GM12878 (cell line): ENCODE measurements at regions not wholly inside any gene's neighbourhood (a gene's known extent, or its start where the extent isn't known, plus 50 kb on each side); places are given as distances from the start of the nearest gene placed in this dataset.
A peak's percentile ranks its signal among the peaks of the same experiment; 100 is the strongest.

Source experiments
- ATAC-seq: fragments of 200-7000 bp; cut with Tn5 transposase; 3 replicates; pipeline ENCODE4 v1.9.1; 2020; ENCODE audit warnings: mild to moderate bottlenecking, moderate library complexity
- BruUV-seq: library from RNA; stranded (reverse); fragments of 400-500 nt; replicated peaks from 2 replicates; lab custom pipeline; 2021; lab: Mats Ljungman, UMichigan
- CTCF ChIA-PET: fragments of 300-600 bp; sonication (Branson Sonifier 250); formaldehyde crosslinking; extraction: SDS; loops from one replicate; lab custom pipeline; 2021; ENCODE audit warnings: inconsistent platforms; lab: Yijun Ruan, JAX
- POLR2A ChIA-PET: fragments of 350-600 bp; formaldehyde crosslinking; extraction: SDS; loops from one replicate; lab custom pipeline; 2021; ENCODE audit warnings: inconsistent platforms; lab: Charles Lee
- RAD21 ChIA-PET: fragments of 300-600 bp; sonication (Branson Sonifier 250); formaldehyde crosslinking; loops from one replicate; lab custom pipeline; 2023; ENCODE audit warnings: antibody characterized with exemption; ENCODE audit not compliant: unreplicated experiment; lab: Charles Lee
- SMC1A ChIA-PET: fragments of 300-600 bp; sonication (Branson Sonifier 250); formaldehyde crosslinking; loops from one replicate; lab custom pipeline; 2023; ENCODE audit not compliant: unreplicated experiment, uncharacterized antibody; lab: Charles Lee
- DNase-seq: peaks from one replicate; pipeline ENCODE4 v3.0.0-alpha.2; 2011; ENCODE audit warnings: low read depth, low spot score
- FAIRE-seq: peaks from 3 replicates; lab custom pipeline; 2011; peaks lifted over from hg19 to GRCh38; lab: Jason Lieb, UNC
- H2AFZ ChIP-seq: 2 replicates; pipeline ENCODE4 v1.6.0; 2011; ENCODE audit warnings: low read depth, low read length, control low read depth; ENCODE audit not compliant: control insufficient read depth
- H3K27ac ChIP-seq: 2 replicates; pipeline ENCODE4 v1.5.1; 2011; ENCODE audit warnings: control low read depth; ENCODE audit not compliant: control insufficient read depth, insufficient read depth
- H3K27me3 ChIP-seq, 2 experiments: replicated peaks in 1 of 2; 2 replicates each; pipeline versions ENCODE4 v1.6.0 to v1.6.1; 2011; ENCODE audit warnings: low read length in 1 of 2; ENCODE audit not compliant: control insufficient read depth in 2 of 2, insufficient read depth in 2 of 2
- H3K36me3 ChIP-seq, 2 experiments: 2 replicates each; pipeline ENCODE4 v1.5.1; 2011; ENCODE audit warnings: low read length in 1 of 2; ENCODE audit not compliant: control insufficient read depth in 2 of 2, insufficient read depth in 2 of 2
- H3K4me1 ChIP-seq: 2 replicates; pipeline ENCODE4 v1.6.1; 2011; ENCODE audit warnings: mild to moderate bottlenecking, low read length, moderate library complexity, mixed read lengths; ENCODE audit not compliant: control insufficient read depth, insufficient read depth
- H3K4me2 ChIP-seq: 2 replicates; pipeline ENCODE4 v1.6.0; 2011; ENCODE audit warnings: control low read depth; ENCODE audit not compliant: control insufficient read depth, insufficient read depth
- H3K4me3 ChIP-seq: fragments of 200-600 bp; sonication (generic); 2 replicates; pipeline ENCODE4 v1.5.1; 2016
- H3K79me2 ChIP-seq: 2 replicates; pipeline ENCODE4 v1.6.0; 2011; ENCODE audit warnings: low read length; ENCODE audit not compliant: control insufficient read depth, insufficient read depth
- H3K9ac ChIP-seq: 2 replicates; pipeline ENCODE4 v1.8.0; 2011; ENCODE audit warnings: low read length, control low read depth, mixed read lengths; ENCODE audit not compliant: control insufficient read depth, insufficient read depth
- H3K9me3 ChIP-seq: replicated peaks from 3 replicates; pipeline ENCODE4 v1.5.1; 2011; ENCODE audit warnings: mild to moderate bottlenecking, low read length; ENCODE audit not compliant: control insufficient read depth, insufficient read depth
- H4K20me1 ChIP-seq: 2 replicates; pipeline ENCODE4 v1.6.0; 2011; ENCODE audit not compliant: control insufficient read depth, insufficient read depth
- BMI1 ChIP-seq: fragments of 450-650 bp; IDR thresholded peaks from 2 replicates; pipeline ENCODE4 v1.6.1; 2016; ENCODE audit warnings: mild to moderate bottlenecking, moderate library complexity, borderline replicate concordance
- CBX5 ChIP-seq: sonication (generic); IDR thresholded peaks from 2 replicates; pipeline ENCODE4 v1.6.1; 2016; ENCODE audit warnings: low read depth, moderate library complexity, mild to moderate bottlenecking, inconsistent platforms
- CREM ChIP-seq: IDR thresholded peaks from 2 replicates; pipeline ENCODE4 v1.6.1; 2014; ENCODE audit warnings: antibody characterized with exemption, low read depth
- E4F1 ChIP-seq: fragments of 450-650 bp; IDR thresholded peaks from 2 replicates; pipeline ENCODE4 v1.6.1; 2018; ENCODE audit warnings: borderline replicate concordance, mild to moderate bottlenecking; ENCODE audit not compliant: partially characterized antibody
- EED ChIP-seq: sonication (generic); IDR thresholded peaks from 2 replicates; pipeline ENCODE4 v1.6.1; 2016; ENCODE audit warnings: antibody characterized with exemption, low read depth
- GATAD2B ChIP-seq: fragments of 450-650 bp; conservative IDR thresholded peaks from 2 replicates; pipeline ENCODE4 v1.6.1; 2017; ENCODE audit warnings: low read depth, mild to moderate bottlenecking, moderate library complexity
- HDAC6 ChIP-seq: fragments of 200-600 bp; sonication (generic); IDR thresholded peaks from one replicate; pipeline ENCODE4 v1.8.0; 2017; ENCODE audit warnings: antibody characterized with exemption; ENCODE audit not compliant: unreplicated experiment
- IRF4 ChIP-seq: IDR thresholded peaks from 2 replicates; pipeline ENCODE4 v1.6.1; 2011; ENCODE audit warnings: low read depth, low read length
- NR2C2 ChIP-seq: IDR thresholded peaks from 2 replicates; pipeline ENCODE4 v1.6.1; 2011; ENCODE audit warnings: borderline replicate concordance, low read depth; ENCODE audit not compliant: control insufficient read depth, insufficient read length
- RAD21 ChIP-seq: IDR thresholded peaks from 2 replicates; pipeline ENCODE4 v1.6.1; 2011; ENCODE audit warnings: mild to moderate bottlenecking, low read depth, low read length, moderate library complexity; ENCODE audit not compliant: insufficient read depth
- RCOR1 ChIP-seq: conservative IDR thresholded peaks from 2 replicates; pipeline ENCODE4 v1.6.1; 2012; ENCODE audit warnings: low read depth, low read length, improper control_type of control experiment
- RUNX3 ChIP-seq: IDR thresholded peaks from 2 replicates; pipeline ENCODE4 v1.6.1; 2012; ENCODE audit warnings: low read length, inconsistent platforms
- SIN3A ChIP-seq: IDR thresholded peaks from 2 replicates; pipeline ENCODE4 v1.6.1; 2012; ENCODE audit warnings: low read depth, low read length, improper control_type of control experiment
- TBL1XR1 ChIP-seq: IDR thresholded peaks from 2 replicates; pipeline ENCODE4 v1.6.1; 2012; ENCODE audit warnings: low read depth, low read length, improper control_type of control experiment
- ZSCAN29 ChIP-seq: fragments of 450-650 bp; IDR thresholded peaks from 2 replicates; pipeline ENCODE4 v1.6.1; 2017; ENCODE audit warnings: mild to moderate bottlenecking, moderate library complexity
- WGBS: methylation state at CpG from one replicate; pipeline ENCODE4 v1.1.6; 2016; ENCODE audit warnings: low lambda C conversion rate; ENCODE audit not compliant: insufficient replicate concordance, insufficient coverage; ENCODE audit errors: missing lambda C conversion rate; 5-methylcytosine and 5-hydroxymethylcytosine counted together
- in situ Hi-C: fragments of 300-500 bp; cut with MboI; formaldehyde crosslinking; loops from 9 replicates; pipeline ENCODE4 v1.14.3; 2018; ENCODE audit warnings: mixed read lengths
- intact Hi-C: fragments of 100-400 bp; cut with micrococcal nuclease; formaldehyde crosslinking; loops from one replicate; pipeline ENCODE4 v1.14.2; 2022; ENCODE audit not compliant: unreplicated experiment
- TF ChIP-seq, protein P1 (sequence below): fragments of 450-650 bp; conservative IDR thresholded peaks from 2 replicates; pipeline ENCODE4 v1.6.1; 2017; ENCODE audit warnings: mild to moderate bottlenecking, moderate library complexity

DNA sequence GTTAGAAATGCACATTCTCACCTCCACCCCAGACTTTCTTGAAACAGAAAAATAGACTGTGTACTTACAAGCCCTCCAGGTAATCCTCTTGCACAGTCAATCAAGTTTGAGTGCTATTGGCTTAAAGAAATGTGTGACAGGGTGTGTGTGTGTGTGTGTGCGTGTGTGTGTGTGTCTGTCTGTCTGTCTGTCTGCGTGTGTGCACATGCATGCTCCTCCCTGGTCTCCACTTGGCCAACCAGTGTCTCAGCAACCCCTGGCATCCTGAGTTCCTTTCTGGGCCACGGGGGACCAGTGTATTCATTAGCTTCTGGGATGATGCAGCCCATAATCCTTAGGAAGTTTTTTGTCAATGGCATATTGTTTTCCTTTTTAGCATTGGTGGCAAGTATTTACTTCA is 128.8 kb upstream of the IL12A start (continued):
- TF ChIP-seq, protein P1, sequence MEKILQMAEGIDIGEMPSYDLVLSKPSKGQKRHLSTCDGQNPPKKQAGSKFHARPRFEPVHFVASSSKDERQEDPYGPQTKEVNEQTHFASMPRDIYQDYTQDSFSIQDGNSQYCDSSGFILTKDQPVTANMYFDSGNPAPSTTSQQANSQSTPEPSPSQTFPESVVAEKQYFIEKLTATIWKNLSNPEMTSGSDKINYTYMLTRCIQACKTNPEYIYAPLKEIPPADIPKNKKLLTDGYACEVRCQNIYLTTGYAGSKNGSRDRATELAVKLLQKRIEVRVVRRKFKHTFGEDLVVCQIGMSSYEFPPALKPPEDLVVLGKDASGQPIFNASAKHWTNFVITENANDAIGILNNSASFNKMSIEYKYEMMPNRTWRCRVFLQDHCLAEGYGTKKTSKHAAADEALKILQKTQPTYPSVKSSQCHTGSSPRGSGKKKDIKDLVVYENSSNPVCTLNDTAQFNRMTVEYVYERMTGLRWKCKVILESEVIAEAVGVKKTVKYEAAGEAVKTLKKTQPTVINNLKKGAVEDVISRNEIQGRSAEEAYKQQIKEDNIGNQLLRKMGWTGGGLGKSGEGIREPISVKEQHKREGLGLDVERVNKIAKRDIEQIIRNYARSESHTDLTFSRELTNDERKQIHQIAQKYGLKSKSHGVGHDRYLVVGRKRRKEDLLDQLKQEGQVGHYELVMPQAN = no peak
- TF ChIP-seq HDAC6 = no peak

DNA sequence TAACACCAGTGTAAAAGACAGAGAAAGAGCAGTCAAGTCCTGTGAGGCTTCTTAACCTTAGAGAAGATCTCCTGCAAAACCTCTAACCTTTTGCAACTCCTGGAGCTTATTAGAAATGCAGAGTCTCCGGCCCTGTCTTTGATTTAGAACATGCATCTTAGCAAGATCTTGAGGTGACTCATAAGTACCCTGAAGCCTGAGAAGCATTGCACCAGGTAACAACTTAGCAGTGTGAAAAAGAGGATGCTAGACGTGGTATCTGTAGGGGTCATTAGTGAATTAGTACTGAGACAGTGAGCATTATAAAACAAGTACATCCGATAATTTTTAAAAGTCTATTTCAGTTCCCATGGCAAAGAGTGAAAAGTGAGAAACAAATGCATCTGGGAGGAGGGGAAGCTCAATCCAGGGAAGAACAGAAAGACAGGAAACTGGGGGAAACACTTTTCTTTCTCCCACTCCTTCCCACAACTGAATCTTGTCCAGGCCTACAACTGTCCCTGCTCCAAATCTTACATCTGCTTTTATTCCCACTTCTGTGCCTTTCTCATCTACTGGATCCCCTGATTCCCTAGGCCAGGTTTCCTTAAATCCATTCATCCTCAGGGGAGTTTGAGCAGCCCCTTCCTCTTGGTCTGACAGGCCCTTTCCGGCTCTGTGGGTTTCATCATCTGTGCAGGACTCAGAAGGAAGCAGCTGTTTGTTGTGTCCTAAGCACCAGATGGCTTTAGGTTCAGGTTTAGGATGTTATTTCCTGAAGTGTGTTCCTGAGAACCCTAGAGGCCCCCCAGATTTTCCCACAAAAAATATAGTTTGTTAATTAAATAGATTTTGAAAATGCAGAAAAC is 128.1 kb upstream of the IL12A start:
- 0 out of 2 replicates have a peak overlapping the region, but pooled peaks have one; percentile 3 for H3K4me3 ChIP-seq
- H3K27ac ChIP-seq = peak overlapping the region; percentile 30
- BruUV-seq = no TSS peak
- no peaks in the 10 kb centered on the region for H3K27me3 ChIP-seq
- ChIA-PET SMC1A (interaction anchor here (2.0 to 2.5 kb wide), 2 partner anchors 29 to 146 kb away, joined by 5 to 8 read pairs; no protein-coding TSS in a partner anchor), RAD21 (no interaction called here), CTCF (interaction anchor here (0.8 to 1.4 kb wide), 2 partner anchors 9 to 32 kb away, joined by 3 read pairs; no protein-coding TSS in a partner anchor), POLR2A (no interaction called here)
- H3K4me2 ChIP-seq = peak overlapping the region; percentile 77
- no peak overlapping the region for H3K9ac ChIP-seq
- DNase-seq (no peak), FAIRE-seq (no peak), ATAC-seq (peak; percentile 17; the same call in 2 of the 3 replicates)
- intact Hi-C loops = no loop called here
- peak overlapping the region; percentile 3; the same call in 1 of the 2 replicates for H2AFZ ChIP-seq
- WGBS = 10% methylated on average over 4 of the region's 4 CpGs
- H3K79me2 ChIP-seq = no peaks in the 10 kb centered on the region
- H3K36me3 ChIP-seq = no peaks in the 10 kb centered on the region
- in situ Hi-C loops = no loop called here
- H3K9me3 ChIP-seq = no peaks in the 10 kb centered on the region
- no peaks in the 10 kb centered on the region for H4K20me1 ChIP-seq
- peaks cover 29% of the 10 kb centered on the region for H3K4me1 ChIP-seq
- TF ChIP-seq ZSCAN29 (no peak), TBL1XR1 (no peak), BMI1 (no peak), E4F1 (no peak), RAD21 (no peak), EED (peak; percentile 77), SIN3A (no peak), GATAD2B (no peak), NR2C2 (no peak), RCOR1 (no peak), IRF4 (no peak), CBX5 (no peak), RUNX3 (peak; percentile 35; the same call in 1 of the 2 replicates), CREM (no peak)
